ENCODE measurements at regions not wholly inside any gene's neighbourhood (a gene's known extent, or its start where the extent isn't known, plus 50 kb on each side); places are given as distances from the start of the nearest gene placed in this dataset.
"Not testable (repeated sequence)": the region's sequence is repeated elsewhere in the genome, so short reads cannot be mapped to it uniquely, and the experiment has no call there.

- no peak for DNase-seq
Observed at GRCh38 chr1:99062192-99062591, 57.5 kb upstream of the PLPPR5 start.

- no peak for DNase-seq
Observed at GRCh38 chr1:99069146-99069545, 64.5 kb upstream of the PLPPR5 start.

- DNase-seq = not testable (repeated sequence)
Observed at GRCh38 chr1:99078529-99078928, 73.9 kb upstream of the PLPPR5 start.

GRCh38 chr1:99082366-99082765 lies 77.7 kb upstream of the PLPPR5 start:
- no peak for DNase-seq

GRCh38 chr1:99083338-99083737 lies 78.7 kb upstream of the PLPPR5 start:
- no peak for DNase-seq

GRCh38 chr1:99084562-99084961 lies 79.9 kb upstream of the PLPPR5 start:
- no peak for DNase-seq

- DNase-seq = no peak
Observed at GRCh38 chr1:99086057-99086456, 81.4 kb upstream of the PLPPR5 start.

GRCh38 chr1:99098589-99098988 lies 93.9 kb upstream of the PLPPR5 start:
- no peak for DNase-seq

- DNase-seq = no peak
Observed at GRCh38 chr1:99106274-99106673, 101.6 kb upstream of the PLPPR5 start.

GRCh38 chr1:99107680-99108079 lies 103.0 kb upstream of the PLPPR5 start:
- DNase-seq = no peak

GRCh38 chr1:99110140-99111041 lies 105.7 kb upstream of the PLPPR5 start:
- DNase-seq = no peak

GRCh38 chr1:99115231-99115630 lies 110.6 kb upstream of the PLPPR5 start:
- no peak for DNase-seq

GRCh38 chr1:99119188-99119587 lies 114.5 kb upstream of the PLPPR5 start:
- DNase-seq = no peak

- DNase-seq = no peak
Observed at GRCh38 chr1:99122039-99122438, 117.4 kb upstream of the PLPPR5 start.

GRCh38 chr1:99123936-99124335 lies 119.3 kb upstream of the PLPPR5 start:
- DNase-seq = no peak

GRCh38 chr1:99131546-99131945 lies 126.9 kb upstream of the PLPPR5 start:
- no peak for DNase-seq

GRCh38 chr1:99133756-99134500 lies 129.3 kb upstream of the PLPPR5 start:
- DNase-seq = no peak

- no peak for DNase-seq
Observed at GRCh38 chr1:99137554-99138206, 126.6 kb upstream of the PLPPR4 start.

GRCh38 chr1:99139876-99140275 lies 124.4 kb upstream of the PLPPR4 start:
- no peak for DNase-seq

- DNase-seq = no peak
Observed at GRCh38 chr1:99146129-99146848, 118.0 kb upstream of the PLPPR4 start.

- no peak for DNase-seq
Observed at GRCh38 chr1:99149952-99150351, 114.3 kb upstream of the PLPPR4 start.

- no peak for DNase-seq
Observed at GRCh38 chr1:99152132-99152531, 112.2 kb upstream of the PLPPR4 start.

- no peak for DNase-seq
Observed at GRCh38 chr1:99163671-99164070, 100.6 kb upstream of the PLPPR4 start.
